Mesodermal cell (in vitro differentiated cells): ENCODE measurements at regions not wholly inside any gene's neighbourhood (a gene's known extent, or its start where the extent isn't known, plus 50 kb on each side); places are given as distances from the start of the nearest gene placed in this dataset.

ENCODE experiments used
- H3K27ac ChIP-seq: 2 replicates; pipeline ENCODE4 v1.7.0; 2013; ENCODE audit warnings: mild to moderate bottlenecking, low read depth, low read length, moderate library complexity; ENCODE audit not compliant: severe bottlenecking
- H3K36me3 ChIP-seq: 2 replicates; pipeline ENCODE4 v1.7.1; 2013; ENCODE audit warnings: mild to moderate bottlenecking, low read length, moderate library complexity; ENCODE audit not compliant: control insufficient read depth, insufficient read depth
- H3K4me1 ChIP-seq: one replicate; pipeline ENCODE4 v1.7.1; 2013; ENCODE audit warnings: mild to moderate bottlenecking, low read length; ENCODE audit not compliant: insufficient read depth, control insufficient read depth, poor library complexity, severe bottlenecking
- H3K4me3 ChIP-seq: 2 replicates; pipeline ENCODE4 v1.7.0; 2013; ENCODE audit warnings: low read length, control low read depth, mild to moderate bottlenecking; ENCODE audit not compliant: insufficient read depth, poor library complexity, severe bottlenecking; ENCODE audit errors: extremely low read depth
- H3K9me3 ChIP-seq: 2 replicates; pipeline ENCODE4 v1.7.1; 2013; ENCODE audit warnings: mild to moderate bottlenecking, low read length, moderate library complexity; ENCODE audit not compliant: control insufficient read depth
- WGBS, 2 experiments: methylation state at CpG; one replicate each; pipeline ENCODE4 v1.1.5; 2013; ENCODE audit warnings: missing lambda C conversion rate in 2 of 2; ENCODE audit not compliant: insufficient coverage in 2 of 2; 5-methylcytosine and 5-hydroxymethylcytosine counted together

DNA sequence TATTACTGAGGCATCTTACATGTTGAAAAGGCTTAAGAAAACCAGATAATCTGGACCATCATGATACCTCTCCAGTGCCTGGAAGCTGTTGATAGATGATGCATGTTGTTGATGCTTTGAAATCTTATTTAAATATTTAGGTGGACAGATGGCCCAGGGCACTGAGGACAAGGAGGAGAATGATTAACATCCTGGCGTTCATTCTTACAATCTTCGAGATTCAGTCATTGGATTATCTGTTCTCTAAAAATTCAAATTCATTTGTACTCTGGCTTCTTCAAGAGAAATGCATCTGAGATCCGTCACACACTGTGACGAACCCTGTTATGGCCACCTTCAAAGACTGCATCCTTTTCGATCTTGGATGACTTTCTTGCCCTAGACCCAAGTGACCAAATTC lies 121.3 kb upstream of the IGF1 start:
- Histone ChIP-seq H3K27ac (no peak overlapping the region), H3K36me3 (no peaks in the 10 kb centered on the region), H3K9me3 (no peaks in the 10 kb centered on the region), H3K4me3 (no peak overlapping the region), H3K4me1 (no peaks in the 10 kb centered on the region)
- 75 to 95% methylated on average over 2 to 4 of the region's 5 CpGs for WGBS, 2 experiments

DNA sequence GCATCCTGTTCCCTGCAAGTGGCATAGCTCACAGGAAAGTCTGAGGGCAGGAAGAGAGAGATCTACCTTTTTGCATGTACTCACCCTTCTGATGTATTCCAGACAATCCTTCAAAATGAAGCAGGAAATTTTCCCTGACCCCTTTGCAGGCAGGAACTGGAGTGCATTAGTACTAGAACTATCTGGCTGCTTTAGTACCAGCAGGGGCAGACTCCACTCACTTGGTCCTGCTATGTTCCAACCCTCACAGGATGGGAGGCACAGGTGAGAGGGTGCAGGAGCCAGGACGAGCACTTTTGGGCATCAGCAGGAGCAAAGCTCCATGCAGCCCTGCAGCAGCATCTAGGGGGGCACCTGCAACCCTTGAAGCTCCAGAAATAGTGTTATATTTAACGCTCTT lies 116.3 kb upstream of the IGF1 start:
- Histone ChIP-seq H3K4me3 (no peak overlapping the region), H3K36me3 (no peaks in the 10 kb centered on the region), H3K4me1 (no peaks in the 10 kb centered on the region), H3K27ac (no peak overlapping the region), H3K9me3 (no peaks in the 10 kb centered on the region)
- 80 to 91% methylated on average over 2 of the region's 2 CpGs for whole genome bisulfite sequencing, 2 experiments

GRCh38 chr12:102596031-102596430 lies 115.7 kb upstream of the IGF1 start:
- Histone ChIP-seq H3K27ac (no peak overlapping the region), H3K36me3 (no peaks in the 10 kb centered on the region), H3K4me1 (no peaks in the 10 kb centered on the region), H3K4me3 (no peak overlapping the region), H3K9me3 (no peaks in the 10 kb centered on the region)
- 93 to 94% methylated on average over 5 to 7 of the region's 8 CpGs for WGBS, 2 experiments

- Histone ChIP-seq H3K9me3 (no peaks in the 10 kb centered on the region), H3K4me1 (no peaks in the 10 kb centered on the region), H3K36me3 (no peaks in the 10 kb centered on the region), H3K27ac (no peak overlapping the region), H3K4me3 (no peak overlapping the region)
- 90 to 95% methylated on average over 3 to 8 of the region's 10 CpGs for WGBS, 2 experiments
Observed at GRCh38 chr12:102595315-102595714, 115.0 kb upstream of the IGF1 start.

GRCh38 chr12:102593134-102593533 lies 112.8 kb upstream of the IGF1 start:
- H3K4me1 ChIP-seq: no peaks in the 10 kb centered on the region
- H3K9me3 ChIP-seq: no peaks in the 10 kb centered on the region
- no peak overlapping the region for H3K27ac ChIP-seq
- no peak overlapping the region for H3K4me3 ChIP-seq
- H3K36me3 ChIP-seq: no peaks in the 10 kb centered on the region
- 77 to 79% methylated on average over 2 to 3 of the region's 4 CpGs for WGBS, 2 experiments

DNA sequence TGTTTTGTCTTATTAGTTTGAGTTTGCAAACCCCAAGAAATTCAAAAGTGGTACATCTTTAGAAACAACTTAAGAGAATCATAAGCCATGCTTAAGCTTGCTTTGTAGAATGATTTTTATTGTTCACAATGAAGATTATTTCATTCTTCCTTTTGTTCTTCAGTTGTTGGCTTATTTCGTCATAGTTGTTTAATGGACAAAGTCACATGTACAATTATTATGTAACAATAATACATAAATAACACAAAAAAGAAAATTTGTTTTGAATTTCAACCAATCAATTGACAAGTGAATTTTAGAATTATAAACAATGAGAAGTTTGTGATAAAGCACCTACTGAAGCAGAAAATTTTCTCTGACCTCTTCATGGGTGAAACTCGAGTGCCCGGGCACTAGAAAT lies 111.8 kb upstream of the IGF1 start:
- 100% methylated on average over 2 of the region's 3 CpGs; no CpG with 5 or more reads in 1 of the 2 experiments for WGBS, 2 experiments
- Histone ChIP-seq H3K4me1 (no peaks in the 10 kb centered on the region), H3K27ac (no peak overlapping the region), H3K4me3 (no peak overlapping the region), H3K36me3 (no peaks in the 10 kb centered on the region), H3K9me3 (no peaks in the 10 kb centered on the region)

GRCh38 chr12:102573237-102573636 lies 92.9 kb upstream of the IGF1 start:
- no CpG with 5 or more reads among the region's 1 CpG for WGBS, 2 experiments
- H3K4me1 ChIP-seq: peaks cover 6% of the 10 kb centered on the region
- no peak overlapping the region for H3K27ac ChIP-seq
- no peaks in the 10 kb centered on the region for H3K9me3 ChIP-seq
- no peaks in the 10 kb centered on the region for H3K36me3 ChIP-seq
- H3K4me3 ChIP-seq: no peak overlapping the region

DNA sequence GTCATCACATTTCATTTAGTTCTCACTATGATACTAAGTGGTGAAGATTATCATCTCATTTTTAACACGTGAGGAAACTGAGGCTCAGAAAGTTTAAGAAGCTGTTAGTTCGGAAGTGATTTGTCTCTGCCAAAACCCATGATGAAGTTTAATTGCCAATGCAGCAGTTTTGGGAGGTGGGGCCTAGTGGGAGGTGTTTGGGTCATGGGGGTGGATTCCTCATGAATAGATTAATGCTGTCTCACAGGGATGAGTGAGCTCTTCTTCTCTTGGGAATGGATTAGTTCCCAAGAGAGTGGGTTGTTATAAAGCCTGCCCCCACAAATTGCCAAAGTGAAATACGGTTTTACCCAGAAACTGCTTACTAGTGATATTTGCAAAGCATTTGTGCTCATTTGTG lies 91.5 kb upstream of the IGF1 start:
- Histone ChIP-seq H3K4me1 (peaks cover 16% of the 10 kb centered on the region), H3K9me3 (no peaks in the 10 kb centered on the region), H3K36me3 (no peaks in the 10 kb centered on the region), H3K27ac (no peak overlapping the region), H3K4me3 (no peak overlapping the region)
- WGBS, 2 experiments: 93 to 100% methylated on average over 1 to 2 of the region's 3 CpGs

GRCh38 chr12:102570256-102570655 lies 89.9 kb upstream of the IGF1 start:
- Histone ChIP-seq H3K4me3 (no peak overlapping the region), H3K4me1 (peaks cover 25% of the 10 kb centered on the region), H3K27ac (no peak overlapping the region), H3K36me3 (no peaks in the 10 kb centered on the region), H3K9me3 (peaks cover 3% of the 10 kb centered on the region)
- WGBS, 2 experiments: 100% methylated on average over 1 of the region's 2 CpGs

DNA sequence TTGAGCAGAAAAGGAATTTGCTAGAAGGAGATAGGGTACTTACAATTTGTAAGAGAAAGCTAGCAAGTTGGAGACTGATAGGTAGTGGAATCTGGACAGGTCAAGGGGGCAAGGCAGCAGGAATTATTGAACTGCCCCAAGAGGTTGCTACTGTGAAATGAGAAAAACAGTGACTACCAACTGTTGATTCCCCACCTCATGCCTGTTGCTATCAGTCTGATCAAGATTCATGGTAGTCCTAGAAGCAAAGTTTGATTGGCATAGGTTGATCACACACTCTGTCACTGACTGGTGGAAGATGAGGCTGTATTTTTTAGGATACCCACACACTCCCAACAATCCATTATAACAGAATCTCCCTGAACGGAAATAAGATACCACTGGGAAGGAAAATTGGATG lies 89.4 kb upstream of the IGF1 start:
- peaks cover 7% of the 10 kb centered on the region for H3K9me3 ChIP-seq

DNA sequence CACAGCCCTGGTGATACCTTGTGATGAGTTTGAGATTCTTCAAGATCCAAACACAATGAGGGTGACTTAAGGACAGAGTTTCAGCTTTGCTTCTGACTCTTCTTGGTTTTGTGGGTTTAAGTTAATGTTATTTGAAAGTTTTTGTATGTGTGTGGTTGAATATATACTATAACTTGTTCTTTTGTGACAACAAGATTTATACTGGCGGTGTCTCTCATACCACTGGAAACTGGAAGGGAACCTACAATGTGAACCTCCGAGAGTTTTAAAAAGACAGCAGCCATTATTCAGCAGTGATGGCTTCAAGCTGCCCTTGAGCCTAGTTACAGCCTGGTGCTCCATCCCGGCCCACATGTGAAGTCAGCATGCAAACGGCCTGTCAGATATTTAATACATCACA lies 87.9 kb upstream of the IGF1 start:
- peaks cover 7% of the 10 kb centered on the region for H3K9me3 ChIP-seq
- H3K36me3 ChIP-seq: no peaks in the 10 kb centered on the region
- no peak overlapping the region for H3K27ac ChIP-seq
- H3K4me3 ChIP-seq: no peak overlapping the region
- 83 to 96% methylated on average over 2 to 3 of the region's 4 CpGs for WGBS, 2 experiments
- peaks cover 25% of the 10 kb centered on the region for H3K4me1 ChIP-seq

More for the DNA sequence above, 89.4 kb upstream of the IGF1 start:
- Histone ChIP-seq H3K36me3 (no peaks in the 10 kb centered on the region), H3K4me1 (peaks cover 25% of the 10 kb centered on the region), H3K4me3 (no peak overlapping the region), H3K27ac (no peak overlapping the region)
- WGBS, 2 experiments: 100% methylated on average over 1 of the region's 1 CpG
